Activated naive CD4-positive, alpha-beta T cell treated with anti-CD3 and anti-CD28 coated beads, Interleukin-2, amount 50 U/mL, for 72 hours (primary cell): ENCODE measurements at regions not wholly inside any gene's neighbourhood (a gene's known extent, or its start where the extent isn't known, plus 50 kb on each side); places are given as distances from the start of the nearest gene placed in this dataset.

Experiments used
- ATAC-seq, 2 donors: fragments of 150-1000 bp; cut with Tn5 transposase; 2 replicates each; pipeline ENCODE4 v1.10.0; 2021; ENCODE audit warnings: mild to moderate bottlenecking in 2 of 2, moderate library complexity in 2 of 2
- DNase-seq, 2 donors: peaks; one replicate each; pipeline ENCODE4 v3.0.0; 2021 to 2022; ENCODE audit warnings: low spot score in 2 of 2
- H3K27ac Mint-ChIP-seq, 2 donors: one replicate each; pipeline ENCODE4 v1.8.0; 2022; ENCODE audit warnings: mild to moderate bottlenecking in 2 of 2, mixed read lengths in 2 of 2
- H3K36me3 Mint-ChIP-seq, 2 donors: one replicate each; pipeline ENCODE4 v1.8.0; 2022; ENCODE audit warnings: mixed read lengths in 2 of 2
- H3K9me3 Mint-ChIP-seq, 2 donors: one replicate each; pipeline ENCODE4 v1.8.0; 2022; ENCODE audit warnings: mixed read lengths in 2 of 2

DNA sequence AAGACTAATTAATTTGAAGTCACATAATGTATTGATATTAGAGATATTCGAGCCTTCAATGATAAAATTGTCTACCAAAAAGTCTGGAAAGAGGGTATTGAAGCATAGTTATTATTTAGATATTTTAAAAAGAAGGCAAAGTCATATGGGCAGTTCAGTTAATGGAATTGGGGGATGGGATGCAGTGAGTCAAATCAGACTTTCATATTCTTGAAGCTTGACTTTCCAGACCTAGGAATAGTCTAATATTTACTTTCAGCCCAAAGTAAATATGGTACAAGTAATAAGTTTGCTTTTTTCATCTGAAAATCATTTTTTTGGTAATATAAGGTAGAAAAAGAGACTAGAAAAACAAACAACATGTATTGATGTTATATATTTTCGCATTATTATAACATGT is 2017.8 kb downstream of the C4orf33 start:
- ATAC-seq (no peak), DNase-seq (no peak)
- peaks cover 0 to 8% of the 10 kb centered on the region in 2 donors for H3K9me3 Mint-ChIP-seq
- H3K36me3 Mint-ChIP-seq: no peaks in the 10 kb centered on the region
- no peak overlapping the region for H3K27ac Mint-ChIP-seq

DNA sequence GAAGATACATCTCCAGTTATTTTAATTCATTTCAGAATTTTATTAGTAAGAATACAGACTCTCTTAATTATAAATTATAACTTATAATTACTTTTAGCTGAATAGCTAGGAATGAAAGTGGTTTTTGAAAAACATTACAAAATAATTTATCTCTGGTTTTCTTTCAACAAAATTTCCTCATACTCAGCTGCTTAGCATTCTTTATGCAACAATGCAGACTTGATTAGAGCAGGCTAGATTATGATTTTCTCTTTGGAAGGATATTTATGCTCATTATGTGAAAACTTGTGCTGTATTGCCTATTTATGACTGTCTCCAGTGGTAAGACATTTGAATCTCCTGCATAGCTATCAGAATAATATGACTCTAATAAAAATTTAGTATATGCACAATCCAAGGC is 2023.7 kb downstream of the C4orf33 start:
- H3K27ac Mint-ChIP-seq: no peak overlapping the region
- DNase-seq (no peak), ATAC-seq (no peak)
- H3K36me3 Mint-ChIP-seq: no peaks in the 10 kb centered on the region
- peaks cover 0 to 3% of the 10 kb centered on the region in 2 donors for H3K9me3 Mint-ChIP-seq

DNA sequence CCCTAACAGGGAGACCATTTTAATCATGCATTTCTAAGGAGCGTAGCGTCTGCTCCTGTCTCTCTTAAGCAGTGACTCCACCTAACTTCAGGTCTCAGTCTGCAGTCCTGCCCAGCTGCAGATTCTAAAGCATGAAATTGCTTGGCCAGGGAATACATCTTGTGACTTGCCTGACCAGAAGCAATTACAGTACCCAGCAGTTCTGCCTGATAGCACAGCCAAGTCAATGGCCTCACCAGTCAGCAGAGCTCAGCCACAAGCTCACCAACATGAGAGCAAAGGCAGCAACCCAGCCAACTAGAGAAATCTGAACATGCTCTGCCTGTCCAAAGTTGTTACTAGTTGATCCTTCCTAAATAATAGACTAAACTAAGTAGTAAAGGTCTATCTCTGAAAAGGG is 2011.9 kb upstream of the PCDH10 start:
- no peak for ATAC-seq
- no peak for DNase-seq
- H3K27ac Mint-ChIP-seq: no peak overlapping the region
- peaks cover 12 to 23% of the 10 kb centered on the region in 2 donors for H3K9me3 Mint-ChIP-seq
- H3K36me3 Mint-ChIP-seq: no peaks in the 10 kb centered on the region

DNA sequence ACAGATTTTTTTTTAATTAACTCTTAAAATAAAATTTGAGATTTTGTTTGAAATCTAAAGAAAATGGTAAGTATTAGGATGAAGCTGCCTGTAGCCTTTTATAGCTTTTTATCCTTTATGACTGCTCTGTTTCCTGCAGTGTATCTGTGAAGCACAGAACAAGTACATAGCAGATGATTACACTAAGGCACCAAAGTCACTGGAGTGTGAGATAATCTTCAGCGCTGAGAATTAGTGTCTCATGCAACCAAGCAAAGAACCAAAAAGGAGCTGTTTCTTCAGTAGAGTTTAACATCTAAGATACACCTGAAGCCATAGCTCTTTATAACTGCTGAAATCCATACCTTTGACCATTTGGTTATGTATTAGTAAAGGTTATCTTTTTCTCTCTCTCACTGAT is 1989.8 kb upstream of the PCDH10 start:
- Mint-ChIP-seq H3K36me3 (no peaks in the 10 kb centered on the region), H3K9me3 (no peaks in the 10 kb centered on the region)
- ATAC-seq: no peak

DNA sequence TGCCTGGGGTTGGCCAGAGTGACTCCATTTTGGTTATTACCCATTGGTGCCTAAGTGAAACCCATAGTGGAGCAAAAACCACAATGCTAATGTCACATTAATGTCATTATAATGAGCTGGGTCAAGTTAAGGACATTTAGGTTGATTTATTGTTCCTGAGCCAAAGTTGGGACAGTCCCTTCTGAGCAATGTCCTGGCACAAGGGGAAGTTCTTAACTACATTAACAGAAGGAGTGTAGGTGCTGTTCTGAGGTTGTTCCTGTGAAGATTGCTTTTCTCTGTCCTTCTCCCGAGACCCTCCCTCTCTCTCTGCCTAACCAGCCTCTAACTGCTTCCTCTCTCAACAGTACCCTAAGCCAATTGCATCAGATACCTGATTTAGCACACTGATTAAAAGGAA is 1956.8 kb upstream of the PCDH10 start:
- no peak for ATAC-seq
- DNase-seq: no peak
- Mint-ChIP-seq H3K36me3 (no peaks in the 10 kb centered on the region), H3K27ac (no peak overlapping the region), H3K9me3 (peaks cover 4 to 7% of the 10 kb centered on the region in 2 donors)

More for the DNA sequence above, 1989.8 kb upstream of the PCDH10 start:
- H3K27ac Mint-ChIP-seq: no peak overlapping the region
- no peak for DNase-seq

- ATAC-seq (no peak), DNase-seq (no peak)
- H3K9me3 Mint-ChIP-seq: peaks cover 0 to 5% of the 10 kb centered on the region in 2 donors
- no peaks in the 10 kb centered on the region for H3K36me3 Mint-ChIP-seq
- H3K27ac Mint-ChIP-seq: no peak overlapping the region
Measured at GRCh38 chr4:131207589-131207988, 1941.5 kb upstream of the PCDH10 start.

- ATAC-seq: no peak
- DNase-seq: no peak
- no peaks in the 10 kb centered on the region for H3K36me3 Mint-ChIP-seq
- peaks cover 4 to 7% of the 10 kb centered on the region in 2 donors for H3K9me3 Mint-ChIP-seq
- no peak overlapping the region for H3K27ac Mint-ChIP-seq
Measured at GRCh38 chr4:131248314-131248713, 1900.8 kb upstream of the PCDH10 start.

- no peak for ATAC-seq
- Mint-ChIP-seq H3K27ac (no peak overlapping the region), H3K9me3 (peaks cover 4 to 7% of the 10 kb centered on the region in 2 donors)
Measured at GRCh38 chr4:131251321-131251720, 1897.8 kb upstream of the PCDH10 start.

DNA sequence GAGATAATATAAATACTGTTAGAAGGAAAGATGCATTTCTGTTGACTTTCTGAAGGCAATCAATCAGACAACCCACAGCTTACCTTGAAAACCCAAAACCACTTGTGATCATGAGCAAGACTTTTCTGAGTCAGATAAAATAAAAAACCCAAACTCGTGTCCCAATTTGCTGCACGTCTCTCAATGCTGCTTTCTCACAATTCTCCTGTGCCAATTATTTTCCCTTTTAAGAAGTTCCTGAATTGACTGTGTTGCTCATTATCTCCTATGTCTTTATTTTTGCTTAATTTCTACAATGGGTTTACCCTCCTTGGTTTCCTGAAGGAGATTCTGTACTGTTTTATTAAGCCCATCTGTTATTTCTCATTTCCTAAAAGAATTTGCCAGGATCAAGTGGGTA is 1891.9 kb upstream of the PCDH10 start:
- DNase-seq (no peak), ATAC-seq (no peak)
- Mint-ChIP-seq H3K9me3 (peaks cover 0 to 12% of the 10 kb centered on the region in 2 donors), H3K36me3 (no peaks in the 10 kb centered on the region), H3K27ac (no peak overlapping the region)

More at GRCh38 chr4:131251321-131251720, 1897.8 kb upstream of the PCDH10 start:
- DNase-seq: no peak
- H3K36me3 Mint-ChIP-seq: no peaks in the 10 kb centered on the region

DNA sequence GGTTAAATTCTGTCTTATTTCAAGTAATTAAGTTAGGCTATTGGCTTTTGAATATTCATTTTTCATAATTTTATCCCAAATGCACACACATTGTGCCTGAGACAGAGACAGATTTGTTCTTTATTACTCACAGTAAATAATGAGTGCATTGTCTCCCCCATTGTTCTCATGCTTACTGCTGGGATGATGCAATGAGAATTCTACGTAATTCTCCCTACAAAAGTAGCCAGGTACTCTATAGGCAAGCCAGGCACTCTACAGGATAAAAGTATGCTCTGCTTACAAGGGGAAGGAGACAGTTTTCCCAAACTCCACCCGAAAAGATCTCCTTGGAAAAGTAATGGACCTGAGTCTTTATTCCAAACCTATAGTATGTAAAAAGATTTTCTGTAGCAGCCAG is 1890.7 kb upstream of the PCDH10 start:
- Mint-ChIP-seq H3K27ac (no peak overlapping the region), H3K36me3 (no peaks in the 10 kb centered on the region), H3K9me3 (peaks cover 0 to 17% of the 10 kb centered on the region in 2 donors)
- ATAC-seq (no peak), DNase-seq (no peak)

DNA sequence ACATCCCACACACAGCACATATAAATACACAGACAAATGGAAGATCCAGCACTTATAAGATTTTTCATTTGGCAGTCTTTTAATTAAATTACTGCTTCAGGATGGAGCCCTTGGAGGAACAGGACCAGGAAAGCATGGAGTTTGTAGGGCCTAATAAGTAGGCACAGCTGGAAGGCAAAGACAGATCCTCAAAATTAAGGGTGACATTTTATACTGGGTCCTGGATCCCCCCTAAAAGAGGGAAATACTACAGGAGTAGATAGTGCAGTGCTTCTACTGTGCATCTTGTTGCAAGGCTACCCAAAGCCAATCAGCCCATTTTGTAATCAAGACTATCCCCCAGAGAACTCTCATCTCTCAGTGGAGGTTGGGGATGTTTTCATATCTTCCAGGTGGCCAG is 1860.7 kb upstream of the PCDH10 start:
- Mint-ChIP-seq H3K27ac (no peak overlapping the region), H3K9me3 (peaks cover 21 to 28% of the 10 kb centered on the region in 2 donors), H3K36me3 (peaks cover 0 to 6% of the 10 kb centered on the region in 2 donors)
- DNase-seq (no peak), ATAC-seq (no peak)

DNA sequence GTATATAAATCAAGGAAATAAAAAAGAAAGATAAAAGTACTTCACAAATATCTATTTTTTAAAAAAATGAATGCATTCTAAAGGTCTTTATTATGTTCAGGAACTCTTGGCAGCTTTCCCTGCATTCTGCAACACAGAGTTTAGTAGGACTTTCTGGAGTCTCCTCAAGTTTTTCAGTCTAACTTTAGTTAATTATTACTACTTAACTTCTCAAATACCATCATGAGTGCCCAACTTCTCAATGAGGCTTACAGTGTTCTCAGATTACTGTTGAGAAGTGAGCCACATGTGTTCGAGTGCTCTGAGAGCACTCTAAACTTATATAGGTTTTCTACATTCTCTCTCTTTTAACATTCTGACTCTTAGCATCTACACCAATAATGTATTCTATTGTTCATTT is 1852.9 kb upstream of the PCDH10 start:
- H3K36me3 Mint-ChIP-seq: no peaks in the 10 kb centered on the region
- H3K9me3 Mint-ChIP-seq: peaks cover 8 to 12% of the 10 kb centered on the region in 2 donors
- DNase-seq (no peak), ATAC-seq (no peak)
- no peak overlapping the region for H3K27ac Mint-ChIP-seq

GRCh38 chr4:131302108-131302507 is 1847.0 kb upstream of the PCDH10 start:
- Mint-ChIP-seq H3K36me3 (peaks cover 0 to 7% of the 10 kb centered on the region in 2 donors), H3K27ac (no peak overlapping the region), H3K9me3 (peaks cover 29 to 30% of the 10 kb centered on the region in 2 donors)
- no peak for ATAC-seq
- DNase-seq: no peak

- no peak for ATAC-seq
- Mint-ChIP-seq H3K27ac (no peak overlapping the region), H3K9me3 (peaks cover 26 to 33% of the 10 kb centered on the region in 2 donors), H3K36me3 (peaks cover 0 to 7% of the 10 kb centered on the region in 2 donors)
- DNase-seq: no peak
Measured at GRCh38 chr4:131304686-131305085, 1844.4 kb upstream of the PCDH10 start.

DNA sequence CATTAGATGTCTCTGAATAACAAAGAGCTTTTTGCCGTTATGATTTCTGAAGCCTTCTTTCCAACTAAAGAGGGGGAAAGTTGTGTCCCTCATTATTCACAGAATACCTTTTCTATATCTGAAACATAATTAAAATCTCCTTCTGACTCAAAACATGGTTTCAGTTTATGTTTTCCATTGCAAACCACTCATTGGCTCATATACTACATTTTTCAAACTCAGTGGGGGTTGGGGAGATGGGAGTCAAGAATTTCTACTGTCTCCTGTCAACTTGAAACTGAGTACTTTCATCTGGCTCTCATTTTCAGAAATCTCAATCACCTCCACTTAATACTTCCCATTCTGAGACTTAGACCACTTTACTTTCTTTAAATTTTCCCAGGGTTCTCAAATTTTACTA is 1839.5 kb upstream of the PCDH10 start:
- ATAC-seq (no peak), DNase-seq (no peak)
- H3K9me3 Mint-ChIP-seq: peaks cover 4 to 18% of the 10 kb centered on the region in 2 donors
- no peak overlapping the region for H3K27ac Mint-ChIP-seq
- no peaks in the 10 kb centered on the region for H3K36me3 Mint-ChIP-seq

GRCh38 chr4:131316086-131316485 is 1833.0 kb upstream of the PCDH10 start:
- no peaks in the 10 kb centered on the region for H3K36me3 Mint-ChIP-seq

GRCh38 chr4:131337936-131338335 is 1811.2 kb upstream of the PCDH10 start:
- Mint-ChIP-seq H3K27ac (no peak overlapping the region), H3K9me3 (peaks cover 4 to 11% of the 10 kb centered on the region in 2 donors), H3K36me3 (no peaks in the 10 kb centered on the region)
- DNase-seq (no peak), ATAC-seq (no peak)

More at GRCh38 chr4:131316086-131316485, 1833.0 kb upstream of the PCDH10 start:
- H3K9me3 Mint-ChIP-seq: peaks cover 6 to 11% of the 10 kb centered on the region in 2 donors
- DNase-seq: no peak
- no peak for ATAC-seq
- no peak overlapping the region for H3K27ac Mint-ChIP-seq

DNA sequence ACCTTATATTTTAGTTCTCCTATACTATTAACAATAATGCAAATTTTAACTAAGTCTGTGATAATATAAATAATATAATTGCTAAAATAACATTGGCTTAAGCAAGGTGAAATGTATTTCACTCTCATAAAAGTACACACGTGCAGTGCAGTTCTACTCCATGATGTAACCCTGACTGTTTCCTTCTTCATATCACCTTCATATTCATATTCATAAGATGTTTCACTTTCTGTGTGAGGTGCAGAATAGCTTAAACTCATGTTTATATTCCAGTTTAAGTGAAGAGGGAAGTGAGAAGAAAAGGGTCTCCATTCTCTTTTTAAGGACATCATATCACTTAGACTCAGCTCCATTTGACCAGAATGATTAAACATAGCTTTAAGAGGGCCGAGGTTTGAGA is 1810.0 kb upstream of the PCDH10 start:
- DNase-seq (no peak), ATAC-seq (no peak)
- Mint-ChIP-seq H3K9me3 (peaks cover 4 to 7% of the 10 kb centered on the region in 2 donors), H3K27ac (no peak overlapping the region), H3K36me3 (no peaks in the 10 kb centered on the region)

DNA sequence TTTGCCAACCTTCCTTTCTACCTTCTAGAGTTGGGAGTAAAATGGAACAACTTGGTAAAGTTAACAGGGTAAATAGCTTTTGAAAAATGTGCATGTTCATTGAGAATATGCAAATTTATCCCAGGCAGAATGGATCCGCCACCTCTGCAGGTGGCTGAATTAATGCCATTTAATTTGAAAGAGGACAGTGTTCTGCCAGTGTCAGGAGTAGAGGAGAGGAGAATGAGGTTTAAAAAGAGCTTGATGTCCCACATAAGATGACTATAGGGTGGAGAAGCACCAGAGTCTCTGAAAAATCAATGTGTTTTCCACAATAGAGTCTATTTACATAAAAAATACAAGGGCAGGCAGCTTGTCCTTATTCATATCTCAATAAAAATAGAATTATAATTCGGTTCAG is 1804.3 kb upstream of the PCDH10 start:
- H3K36me3 Mint-ChIP-seq: no peaks in the 10 kb centered on the region
- H3K27ac Mint-ChIP-seq: no peak overlapping the region
- ATAC-seq: no peak
- no peak for DNase-seq
- H3K9me3 Mint-ChIP-seq: peaks cover 0 to 12% of the 10 kb centered on the region in 2 donors
